GM19023 (cell line): ENCODE measurements at regions not wholly inside any gene's neighbourhood (a gene's known extent, or its start where the extent isn't known, plus 50 kb on each side); places are given as distances from the start of the nearest gene placed in this dataset.

Source experiments
- ATAC-seq: cut with Tn5 transposase; IDR thresholded peaks from one replicate; pipeline ENCODE4 v1.9.1; 2021; ENCODE audit warnings: mild to moderate bottlenecking, moderate library complexity; ENCODE audit not compliant: unreplicated experiment

- no peak for ATAC-seq
These were observed 698.5 kb downstream of the KCNA4 start for GRCh38 chr11:29318134-29318845.

DNA sequence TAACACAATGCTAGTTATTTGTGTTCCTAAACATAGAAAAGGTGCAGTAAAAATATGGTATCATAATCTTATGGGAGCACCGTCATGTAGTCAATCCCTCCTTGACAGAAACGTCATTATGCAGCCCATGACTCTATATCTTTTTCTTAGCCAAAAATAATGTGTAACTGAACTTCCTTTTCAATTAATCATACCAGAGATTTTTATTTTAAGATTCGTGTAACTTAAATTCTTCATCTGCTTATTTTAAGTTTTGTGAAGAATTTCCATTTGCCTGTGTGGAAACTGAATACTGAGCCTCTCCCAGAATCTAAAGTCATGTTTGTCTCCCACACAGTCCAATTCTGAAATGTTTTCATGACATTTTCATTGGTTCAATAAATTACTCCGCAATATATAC lies 699.1 kb downstream of the KCNA4 start:
- no peak for ATAC-seq

GRCh38 chr11:29315275-29315674 lies 701.6 kb downstream of the KCNA4 start:
- ATAC-seq = no peak

DNA sequence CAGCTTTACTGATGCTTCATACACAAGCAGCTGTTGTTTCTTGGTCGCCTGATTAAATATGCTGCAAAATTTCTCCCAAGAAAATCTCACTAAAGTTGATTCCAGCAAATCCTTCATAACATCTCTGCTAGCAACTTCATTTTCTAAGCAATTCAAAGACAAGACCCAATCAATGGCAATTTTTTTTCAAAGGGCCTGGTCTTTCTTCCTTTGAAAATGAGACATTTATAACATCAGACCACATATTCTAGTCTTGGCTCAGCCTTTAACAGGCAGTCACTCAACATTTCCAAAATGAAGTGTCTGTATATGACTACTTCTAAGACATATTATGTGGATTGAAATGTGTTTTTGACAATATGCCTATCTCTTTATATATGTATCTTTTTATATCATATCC lies 702.6 kb downstream of the KCNA4 start:
- ATAC-seq = no peak

GRCh38 chr11:29312812-29313211 lies 704.0 kb downstream of the KCNA4 start:
- ATAC-seq = no peak

- no peak for ATAC-seq
These were observed 706.0 kb downstream of the KCNA4 start for GRCh38 chr11:29310725-29311342.

DNA sequence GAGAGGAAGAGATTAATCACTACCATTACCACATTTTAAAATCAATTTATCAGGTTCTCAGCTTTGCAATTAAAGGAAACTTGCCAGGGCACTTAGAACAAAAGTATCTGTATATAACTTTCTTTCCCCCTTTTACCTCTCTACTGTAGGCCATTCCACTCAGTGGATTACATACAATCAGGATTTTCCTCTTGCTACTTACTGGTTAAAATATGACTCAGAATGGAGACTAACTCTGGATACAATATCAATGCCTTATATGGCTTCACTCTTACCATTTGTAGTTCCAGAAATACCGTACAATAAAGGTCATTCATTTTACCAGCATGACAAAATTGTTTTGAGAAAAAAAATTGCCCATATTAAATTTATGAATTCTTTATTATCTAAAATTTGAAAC lies 706.8 kb downstream of the KCNA4 start:
- no peak for ATAC-seq

DNA sequence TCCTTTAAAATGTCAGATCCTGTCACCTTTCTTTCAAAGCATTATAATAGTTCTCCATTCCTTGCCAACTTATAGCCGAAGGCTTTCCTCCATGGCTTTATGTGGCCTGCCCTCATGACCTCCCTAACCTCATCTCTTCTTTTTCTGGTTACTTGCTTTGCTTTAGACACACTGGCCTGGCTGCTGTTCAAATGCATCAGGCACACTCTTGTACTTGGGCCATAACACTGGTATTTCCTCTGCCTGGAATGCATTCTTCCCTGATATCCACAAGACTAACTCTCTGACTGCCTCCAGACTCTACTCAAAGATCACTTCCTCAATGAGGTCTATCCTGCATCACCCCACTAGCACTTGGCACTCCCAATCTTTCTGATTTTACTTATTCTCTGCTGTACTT lies 710.3 kb downstream of the KCNA4 start:
- ATAC-seq = no peak

DNA sequence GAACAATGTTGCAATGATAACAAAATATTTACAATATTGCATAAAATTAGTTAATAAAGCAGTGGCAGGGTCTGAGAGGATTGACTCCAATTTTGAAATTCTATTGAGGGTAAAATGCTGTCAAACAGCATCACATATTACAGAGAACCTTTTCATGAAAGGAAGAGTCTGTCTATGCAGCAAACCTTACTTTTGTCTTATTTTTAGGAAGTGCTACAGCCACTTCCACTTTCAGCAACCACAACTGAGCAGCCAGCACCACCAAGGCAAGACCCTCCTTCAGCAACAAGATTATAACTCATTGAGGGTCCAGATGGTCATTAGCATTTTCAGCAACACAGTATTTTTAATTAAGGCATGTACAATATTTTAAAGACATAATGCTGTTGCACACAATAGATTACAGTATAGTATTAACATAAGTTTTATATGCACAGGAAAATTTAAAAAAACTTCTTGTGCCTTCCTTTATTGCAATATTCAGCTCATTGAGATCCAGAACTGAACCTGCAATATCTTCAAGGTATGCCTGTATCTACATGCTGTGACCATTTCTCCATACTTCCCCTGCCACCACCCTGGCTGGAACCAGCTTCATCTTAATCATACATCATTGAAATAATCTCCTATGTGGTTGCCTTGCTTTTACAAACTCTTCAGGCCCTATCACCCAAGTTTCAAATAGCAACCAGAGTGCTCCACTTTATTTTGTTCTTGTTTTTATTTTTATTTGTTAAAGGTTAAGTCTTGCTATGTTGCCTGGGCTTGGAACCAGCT lies 711.2 kb downstream of the KCNA4 start:
- no peak for ATAC-seq

DNA sequence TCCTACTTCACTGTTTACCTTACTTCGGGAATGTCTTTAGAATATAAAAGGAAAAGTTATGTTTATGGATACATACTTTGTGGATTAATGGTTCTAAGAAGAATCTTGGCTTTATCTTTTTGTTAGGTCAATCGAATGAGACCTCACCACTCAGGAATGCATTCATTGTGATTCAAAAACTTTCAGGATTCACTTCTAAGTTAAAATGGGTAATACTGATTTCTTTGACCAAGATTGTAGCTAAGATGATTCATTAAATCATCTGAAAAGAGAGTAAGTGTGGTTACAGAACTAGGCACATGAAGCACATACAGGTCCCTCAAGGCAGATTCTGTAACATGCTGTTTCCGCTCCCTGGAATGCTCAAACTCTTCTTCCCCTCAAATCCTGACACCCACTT lies 716.4 kb downstream of the KCNA4 start:
- ATAC-seq = no peak

DNA sequence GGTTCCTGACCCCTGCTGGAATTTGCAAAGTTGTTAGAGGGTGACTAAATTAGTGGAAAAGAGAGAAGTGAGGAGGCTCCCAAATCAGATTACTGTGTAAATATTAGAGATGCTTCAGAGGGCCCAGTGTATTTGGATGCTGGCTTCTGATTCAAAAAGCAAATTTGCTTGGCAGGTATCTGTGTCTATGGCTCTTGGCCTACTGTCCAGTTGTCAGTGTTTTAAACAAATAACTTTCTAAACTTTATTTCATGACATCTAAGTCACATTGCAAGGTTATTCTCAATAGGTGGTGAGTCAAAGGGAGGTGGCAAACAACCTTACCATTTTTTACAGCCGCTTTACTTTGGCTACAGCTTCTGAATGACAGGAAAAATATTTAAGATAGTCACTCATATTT lies 720.1 kb downstream of the KCNA4 start:
- ATAC-seq = no peak

GRCh38 chr11:29293825-29294224 lies 723.0 kb downstream of the KCNA4 start:
- peak; percentile 95 for ATAC-seq

DNA sequence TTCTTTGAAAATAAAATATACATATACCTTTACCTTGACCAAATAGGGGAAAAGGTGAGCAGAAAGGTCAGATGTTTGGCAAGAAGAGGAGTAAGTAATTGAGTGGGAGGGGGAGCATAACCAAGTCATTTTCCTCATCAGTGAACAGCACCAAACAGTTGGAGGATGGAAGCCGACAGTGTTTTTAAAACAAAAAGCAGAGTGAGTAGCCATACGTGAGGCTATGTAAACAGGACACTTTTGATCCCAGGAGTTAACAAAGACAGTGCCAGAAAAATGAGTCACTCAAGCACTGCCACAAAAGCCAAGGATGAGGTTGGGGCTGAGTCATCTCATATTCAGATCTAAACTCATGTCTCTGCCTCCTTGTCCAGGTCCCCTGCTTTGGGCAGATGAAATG lies 734.7 kb downstream of the KCNA4 start:
- ATAC-seq = no peak

- no peak for ATAC-seq
These were observed 735.5 kb downstream of the KCNA4 start for GRCh38 chr11:29281271-29281777.

DNA sequence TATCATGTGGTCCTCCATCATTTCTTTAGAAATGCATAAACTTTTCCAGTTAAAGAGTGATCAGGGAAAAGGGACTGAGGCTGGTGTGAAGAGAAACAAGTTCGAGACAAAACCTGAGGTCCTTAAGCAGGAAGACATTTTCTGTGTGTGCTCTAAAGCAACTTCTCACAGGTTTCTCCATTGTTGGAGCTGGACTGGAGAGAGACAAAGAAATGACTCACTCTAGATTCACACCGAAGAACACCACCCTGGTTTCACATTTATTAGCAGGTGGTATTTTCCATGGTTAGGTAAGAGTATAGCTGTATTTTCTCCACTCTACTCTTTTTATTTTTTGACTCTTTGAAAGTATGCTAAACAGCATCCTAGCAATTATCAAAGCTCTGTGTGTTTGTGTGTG lies 736.4 kb downstream of the KCNA4 start:
- no peak for ATAC-seq

GRCh38 chr11:29279716-29280115 lies 737.1 kb downstream of the KCNA4 start:
- no peak for ATAC-seq

DNA sequence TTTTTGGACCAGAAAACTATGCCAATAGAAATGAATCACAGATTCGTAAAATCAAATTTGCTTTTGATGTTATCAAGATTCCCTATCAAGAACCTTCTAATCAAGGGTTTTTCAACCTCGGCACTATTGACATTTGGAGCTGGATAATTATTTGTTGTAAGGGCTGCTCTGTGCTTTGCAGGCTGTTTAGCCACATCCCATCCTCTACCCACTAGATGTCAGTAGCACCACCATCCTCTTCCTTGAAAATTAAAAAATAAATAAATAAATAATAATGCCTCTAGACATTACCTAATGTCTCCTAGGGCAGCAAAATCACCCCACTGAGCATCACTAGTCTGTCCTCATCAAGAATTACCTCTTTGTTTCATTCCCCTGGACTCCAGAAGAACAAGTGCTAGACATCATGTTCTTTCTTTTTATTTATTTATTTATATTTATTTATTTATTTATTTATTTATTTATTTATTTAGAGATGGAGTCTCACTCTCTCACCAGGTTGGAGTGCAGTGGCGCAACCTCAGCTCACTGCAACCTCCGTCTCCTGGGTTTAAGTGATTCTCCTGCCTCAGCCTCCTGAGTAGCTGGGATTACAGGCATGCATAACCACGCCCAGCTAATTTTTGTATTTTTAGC lies 744.7 kb downstream of the KCNA4 start:
- ATAC-seq = no peak

GRCh38 chr11:29271616-29272015 lies 745.2 kb downstream of the KCNA4 start:
- ATAC-seq = no peak

- ATAC-seq = no peak
These were observed 748.1 kb downstream of the KCNA4 start for GRCh38 chr11:29268733-29269132.

DNA sequence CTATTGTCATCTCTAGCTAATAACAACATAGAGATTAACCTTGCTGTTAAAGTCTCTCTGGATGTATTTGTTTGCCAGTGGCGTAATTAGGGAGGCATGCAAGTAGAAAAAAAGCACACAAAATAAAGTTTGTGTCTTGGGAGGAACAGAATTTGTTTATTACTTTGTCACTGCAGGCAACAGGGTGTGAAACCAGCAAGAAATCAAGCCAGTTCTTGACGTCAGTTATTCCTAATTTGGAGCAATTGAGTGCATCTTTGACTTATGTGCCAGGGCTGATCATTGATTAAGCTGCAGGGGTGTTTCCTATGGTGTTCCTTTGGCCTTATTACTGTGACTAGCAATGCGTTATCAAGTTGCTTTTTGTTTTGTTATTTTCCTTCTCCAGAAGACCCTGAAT lies 751.0 kb downstream of the KCNA4 start:
- no peak for ATAC-seq

- no peak for ATAC-seq
These were observed 751.4 kb downstream of the KCNA4 start for GRCh38 chr11:29265381-29265780.
